ENCODE measurements at regions not wholly inside any gene's neighbourhood (a gene's known extent, or its start where the extent isn't known, plus 50 kb on each side); places are given as distances from the start of the nearest gene placed in this dataset.

- no peaks in the 10 kb centered on the region for H3K9me3 ChIP-seq (ENCODE audit: low read length)
- no peak overlapping the region for H3K27ac ChIP-seq (ENCODE audit: low read depth, low read length)
- H3K27me3 ChIP-seq (ENCODE audit: control insufficient read depth in 1 of 2, insufficient read depth in 2 of 2, low read length in 2 of 2): no peaks in the 10 kb centered on the region
- H3K4me1 ChIP-seq (ENCODE audit: insufficient read depth, low read length): no peaks in the 10 kb centered on the region
- H3K36me3 ChIP-seq (ENCODE audit: insufficient read depth, low read length): no peaks in the 10 kb centered on the region
- H3K4me3 ChIP-seq (ENCODE audit: low read depth in 1 of 2, low read length in 2 of 2): no peak overlapping the region
- no peak overlapping the region for H3K9ac ChIP-seq (ENCODE audit: low read length)
These were observed 87.1 kb upstream of the SLC66A3 start for GRCh38 chr2:11068079-11068741.

GRCh38 chr2:11068856-11069526, 86.3 kb upstream of the SLC66A3 start:
- no peak overlapping the region for H3K9ac ChIP-seq (ENCODE audit: low read length)
- no peaks in the 10 kb centered on the region for H3K36me3 ChIP-seq (ENCODE audit: insufficient read depth, low read length)

DNA sequence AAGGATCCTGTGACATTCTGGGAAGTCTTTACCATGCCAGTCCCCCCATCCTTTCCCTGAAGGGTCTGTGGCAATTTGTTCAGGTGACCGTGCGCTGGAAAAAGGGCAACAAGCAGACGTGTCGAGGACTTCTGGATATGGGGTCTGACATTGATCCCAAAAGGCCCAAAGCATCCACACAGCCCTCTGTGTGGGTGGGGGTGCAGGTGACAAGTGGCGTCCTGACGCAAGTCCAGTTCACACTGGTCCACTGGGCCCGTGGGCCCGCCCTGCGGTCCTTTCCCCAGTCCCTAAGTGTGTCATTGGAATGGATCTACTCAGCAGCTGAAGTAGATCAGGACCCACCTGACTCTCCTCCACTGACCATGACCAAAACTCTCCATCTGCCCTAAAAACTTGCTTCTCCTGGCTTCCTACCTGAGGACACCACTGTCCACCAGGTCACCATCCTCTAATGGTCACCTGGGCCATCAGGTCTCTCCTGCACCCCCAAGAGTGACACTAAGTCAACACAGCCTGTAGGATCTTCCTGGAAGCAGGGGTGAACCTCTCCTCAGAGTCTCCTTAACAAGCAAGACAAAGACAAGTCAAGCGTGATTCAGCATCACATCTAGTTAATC, 85.6 kb upstream of the SLC66A3 start:
- no peak overlapping the region for H3K27ac ChIP-seq (ENCODE audit: low read depth, low read length)
- H3K4me1 ChIP-seq (ENCODE audit: insufficient read depth, low read length): no peaks in the 10 kb centered on the region
- H3K36me3 ChIP-seq (ENCODE audit: insufficient read depth, low read length): no peaks in the 10 kb centered on the region
- H3K27me3 ChIP-seq (ENCODE audit: control insufficient read depth in 1 of 2, insufficient read depth in 2 of 2, low read length in 2 of 2): no peaks in the 10 kb centered on the region
- H3K9ac ChIP-seq (ENCODE audit: low read length): no peak overlapping the region
- no peak overlapping the region for H3K4me3 ChIP-seq (ENCODE audit: low read depth in 1 of 2, low read length in 2 of 2)
- no peaks in the 10 kb centered on the region for H3K9me3 ChIP-seq (ENCODE audit: low read length)

More at GRCh38 chr2:11068856-11069526, 86.3 kb upstream of the SLC66A3 start:
- Histone ChIP-seq H3K4me3 (ENCODE audit: low read depth in 1 of 2, low read length in 2 of 2) (no peak overlapping the region), H3K4me1 (ENCODE audit: insufficient read depth, low read length) (no peaks in the 10 kb centered on the region), H3K27me3 (ENCODE audit: control insufficient read depth in 1 of 2, insufficient read depth in 2 of 2, low read length in 2 of 2) (no peaks in the 10 kb centered on the region), H3K9me3 (ENCODE audit: low read length) (no peaks in the 10 kb centered on the region), H3K27ac (ENCODE audit: low read depth, low read length) (no peak overlapping the region)

DNA sequence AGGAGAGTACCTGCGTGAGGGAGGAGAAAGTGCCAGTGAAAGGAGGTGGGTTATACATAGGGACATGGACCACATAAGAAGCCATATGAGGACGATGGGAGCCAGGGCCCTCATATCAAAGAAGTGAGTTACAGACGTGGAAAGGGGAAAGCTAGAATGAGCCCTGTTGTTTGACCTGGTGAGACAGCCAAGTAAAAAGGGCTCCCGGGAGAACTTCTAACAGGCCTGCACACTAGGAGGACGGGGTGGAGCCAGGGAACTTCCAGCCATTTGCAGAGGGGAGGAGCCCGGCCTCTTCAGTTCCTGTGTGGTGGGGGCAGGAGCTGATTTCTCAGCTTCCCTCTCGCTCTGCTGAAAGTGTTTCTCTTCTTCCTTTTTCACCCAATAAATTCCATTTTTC, 84.1 kb upstream of the SLC66A3 start:
- Histone ChIP-seq H3K4me1 (ENCODE audit: insufficient read depth, low read length) (no peaks in the 10 kb centered on the region), H3K36me3 (ENCODE audit: insufficient read depth, low read length) (no peaks in the 10 kb centered on the region), H3K27me3 (ENCODE audit: control insufficient read depth in 1 of 2, insufficient read depth in 2 of 2, low read length in 2 of 2) (no peaks in the 10 kb centered on the region), H3K9me3 (ENCODE audit: low read length) (no peaks in the 10 kb centered on the region), H3K4me3 (ENCODE audit: low read depth in 1 of 2, low read length in 2 of 2) (no peak overlapping the region), H3K27ac (ENCODE audit: low read depth, low read length) (no peak overlapping the region), H3K9ac (ENCODE audit: low read length) (no peak overlapping the region)

GRCh38 chr2:11071939-11072338, 83.3 kb upstream of the SLC66A3 start:
- Histone ChIP-seq H3K27ac (ENCODE audit: low read depth, low read length) (no peak overlapping the region), H3K4me3 (ENCODE audit: low read depth in 1 of 2, low read length in 2 of 2) (no peak overlapping the region), H3K36me3 (ENCODE audit: insufficient read depth, low read length) (no peaks in the 10 kb centered on the region), H3K9me3 (ENCODE audit: low read length) (no peaks in the 10 kb centered on the region), H3K4me1 (ENCODE audit: insufficient read depth, low read length) (no peaks in the 10 kb centered on the region), H3K9ac (ENCODE audit: low read length) (no peak overlapping the region), H3K27me3 (ENCODE audit: control insufficient read depth in 1 of 2, insufficient read depth in 2 of 2, low read length in 2 of 2) (no peaks in the 10 kb centered on the region)

GRCh38 chr2:11072550-11072949, 82.7 kb upstream of the SLC66A3 start:
- Histone ChIP-seq H3K36me3 (ENCODE audit: insufficient read depth, low read length) (no peaks in the 10 kb centered on the region), H3K4me3 (ENCODE audit: low read depth in 1 of 2, low read length in 2 of 2) (no peak overlapping the region), H3K27ac (ENCODE audit: low read depth, low read length) (no peak overlapping the region), H3K4me1 (ENCODE audit: insufficient read depth, low read length) (no peaks in the 10 kb centered on the region), H3K9me3 (ENCODE audit: low read length) (no peaks in the 10 kb centered on the region), H3K9ac (ENCODE audit: low read length) (no peak overlapping the region), H3K27me3 (ENCODE audit: control insufficient read depth in 1 of 2, insufficient read depth in 2 of 2, low read length in 2 of 2) (no peaks in the 10 kb centered on the region)

DNA sequence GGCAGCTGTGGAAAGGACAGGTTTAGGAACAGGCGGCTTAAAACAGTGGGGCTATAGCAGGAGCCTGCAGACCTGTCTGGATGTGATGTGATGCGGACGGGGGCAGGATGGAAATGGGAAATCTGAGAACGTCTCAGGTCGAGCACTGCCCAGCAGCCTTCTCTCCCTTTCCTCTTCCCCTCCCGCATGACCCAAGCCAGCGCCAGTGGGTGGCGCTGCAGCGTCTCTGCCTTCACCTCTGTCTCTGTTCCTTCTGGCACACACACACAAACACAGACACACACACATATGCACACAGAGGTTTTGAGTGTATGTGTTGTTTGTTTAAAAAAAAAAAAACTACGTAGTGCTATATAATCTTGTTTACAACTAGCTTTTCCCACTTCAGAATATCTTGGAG, 82.0 kb upstream of the SLC66A3 start:
- no peak overlapping the region for H3K27ac ChIP-seq (ENCODE audit: low read depth, low read length)
- no peak overlapping the region for H3K9ac ChIP-seq (ENCODE audit: low read length)
- no peaks in the 10 kb centered on the region for H3K36me3 ChIP-seq (ENCODE audit: insufficient read depth, low read length)
- no peak overlapping the region for H3K4me3 ChIP-seq (ENCODE audit: low read depth in 1 of 2, low read length in 2 of 2)
- no peaks in the 10 kb centered on the region for H3K9me3 ChIP-seq (ENCODE audit: low read length)
- H3K27me3 ChIP-seq (ENCODE audit: control insufficient read depth in 1 of 2, insufficient read depth in 2 of 2, low read length in 2 of 2): no peaks in the 10 kb centered on the region
- no peaks in the 10 kb centered on the region for H3K4me1 ChIP-seq (ENCODE audit: insufficient read depth, low read length)

DNA sequence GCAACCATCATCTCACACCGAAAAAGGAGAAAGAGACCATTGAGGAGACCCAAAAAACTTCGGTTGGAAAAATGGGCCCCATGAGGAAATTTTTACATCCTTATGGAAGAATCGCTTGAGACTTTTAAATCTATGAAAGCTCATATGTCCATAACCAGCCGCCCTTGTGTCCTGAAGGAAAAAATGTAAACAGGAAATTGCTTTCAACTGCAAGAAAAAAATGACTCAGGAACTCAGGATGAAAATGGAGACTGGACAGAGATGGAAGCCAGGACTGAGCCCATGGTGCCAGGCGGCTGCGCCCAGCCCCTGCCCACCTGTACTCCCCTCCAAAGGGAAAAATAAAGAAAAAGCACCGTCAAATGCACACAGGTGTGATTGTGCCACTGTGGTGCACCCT, 81.5 kb upstream of the SLC66A3 start:
- Histone ChIP-seq H3K9ac (ENCODE audit: low read length) (no peak overlapping the region), H3K9me3 (ENCODE audit: low read length) (no peaks in the 10 kb centered on the region), H3K27ac (ENCODE audit: low read depth, low read length) (no peak overlapping the region), H3K27me3 (ENCODE audit: control insufficient read depth in 1 of 2, insufficient read depth in 2 of 2, low read length in 2 of 2) (no peaks in the 10 kb centered on the region), H3K4me1 (ENCODE audit: insufficient read depth, low read length) (no peaks in the 10 kb centered on the region), H3K36me3 (ENCODE audit: insufficient read depth, low read length) (no peaks in the 10 kb centered on the region), H3K4me3 (ENCODE audit: low read depth in 1 of 2, low read length in 2 of 2) (no peak overlapping the region)

- H3K27me3 ChIP-seq (ENCODE audit: control insufficient read depth in 1 of 2, insufficient read depth in 2 of 2, low read length in 2 of 2): no peaks in the 10 kb centered on the region
These were observed 80.9 kb upstream of the SLC66A3 start for GRCh38 chr2:11074246-11074820.

DNA sequence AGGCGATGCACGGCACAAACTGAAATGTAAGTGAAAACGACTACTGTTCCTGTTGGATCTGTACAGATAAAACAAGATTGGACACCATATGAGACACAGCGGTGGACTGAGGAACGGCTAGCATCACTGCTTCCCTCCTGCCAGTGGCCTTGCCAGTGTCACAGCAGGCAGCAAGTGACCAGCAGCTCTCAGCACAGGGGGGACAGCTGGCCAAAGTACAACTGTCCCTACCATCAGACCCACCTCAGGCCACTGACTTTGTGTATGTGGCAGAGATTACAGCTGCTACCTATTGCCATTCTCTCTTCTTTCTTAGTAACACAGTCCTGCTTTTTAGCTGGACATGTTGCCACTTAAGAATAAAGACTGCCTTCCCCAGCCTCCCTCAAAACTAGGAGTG, 80.0 kb upstream of the SLC66A3 start:
- no peaks in the 10 kb centered on the region for H3K9me3 ChIP-seq (ENCODE audit: low read length)
- no peak overlapping the region for H3K4me3 ChIP-seq (ENCODE audit: low read depth in 1 of 2, low read length in 2 of 2)
- H3K9ac ChIP-seq (ENCODE audit: low read length): no peak overlapping the region
- H3K27me3 ChIP-seq (ENCODE audit: control insufficient read depth in 1 of 2, insufficient read depth in 2 of 2, low read length in 2 of 2): no peaks in the 10 kb centered on the region
- H3K4me1 ChIP-seq (ENCODE audit: insufficient read depth, low read length): no peaks in the 10 kb centered on the region
- H3K27ac ChIP-seq (ENCODE audit: low read depth, low read length): no peak overlapping the region
- H3K36me3 ChIP-seq (ENCODE audit: insufficient read depth, low read length): no peaks in the 10 kb centered on the region

More at GRCh38 chr2:11074246-11074820, 80.9 kb upstream of the SLC66A3 start:
- H3K36me3 ChIP-seq (ENCODE audit: insufficient read depth, low read length): no peaks in the 10 kb centered on the region
- H3K4me1 ChIP-seq (ENCODE audit: insufficient read depth, low read length): no peaks in the 10 kb centered on the region
- H3K9me3 ChIP-seq (ENCODE audit: low read length): no peaks in the 10 kb centered on the region
- no peak overlapping the region for H3K4me3 ChIP-seq (ENCODE audit: low read depth in 1 of 2, low read length in 2 of 2)
- no peak overlapping the region for H3K9ac ChIP-seq (ENCODE audit: low read length)
- H3K27ac ChIP-seq (ENCODE audit: low read depth, low read length): no peak overlapping the region

DNA sequence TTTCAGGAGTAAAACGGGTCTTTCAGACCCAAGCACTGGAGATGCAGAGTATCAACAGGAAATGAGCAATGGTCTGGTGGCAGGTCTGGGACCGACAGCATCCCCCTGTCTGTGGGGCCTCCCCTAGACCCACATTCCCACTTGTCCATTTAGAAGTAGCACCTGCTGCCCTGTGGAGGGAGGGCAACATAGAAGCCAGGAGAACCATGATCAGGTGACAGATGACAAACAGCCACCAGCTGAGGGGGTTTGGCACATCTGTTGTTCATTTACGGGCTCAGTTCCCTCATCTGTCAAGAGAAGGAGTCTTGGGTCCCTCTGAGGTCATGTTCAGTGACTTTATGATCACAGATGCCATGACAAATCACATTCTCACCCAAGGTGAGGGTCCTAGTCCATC, 77.9 kb upstream of the SLC66A3 start:
- H3K27ac ChIP-seq (ENCODE audit: low read depth, low read length): no peak overlapping the region
- H3K4me1 ChIP-seq (ENCODE audit: insufficient read depth, low read length): no peaks in the 10 kb centered on the region

More for the DNA sequence above, 77.9 kb upstream of the SLC66A3 start:
- Histone ChIP-seq H3K4me3 (ENCODE audit: low read depth in 1 of 2, low read length in 2 of 2) (no peak overlapping the region), H3K27me3 (ENCODE audit: control insufficient read depth in 1 of 2, insufficient read depth in 2 of 2, low read length in 2 of 2) (no peaks in the 10 kb centered on the region), H3K9ac (ENCODE audit: low read length) (no peak overlapping the region), H3K36me3 (ENCODE audit: insufficient read depth, low read length) (no peaks in the 10 kb centered on the region), H3K9me3 (ENCODE audit: low read length) (no peaks in the 10 kb centered on the region)

All from muscle layer of colon (tissue), 2 donors.